Effector memory CD4-positive, alpha-beta T cell (primary cell): ENCODE measurements at regions not wholly inside any gene's neighbourhood (a gene's known extent, or its start where the extent isn't known, plus 50 kb on each side); places are given as distances from the start of the nearest gene placed in this dataset.

Experiments used
- DNase-seq, 3 donors: peaks; one replicate each; pipeline ENCODE4 v3.0.0-alpha.2; 2020
- H3K27ac ChIP-seq: 2 replicates; pipeline ENCODE4 v1.7.0; 2013; ENCODE audit warnings: mild to moderate bottlenecking, low read length, moderate library complexity; ENCODE audit not compliant: insufficient read depth, poor library complexity, severe bottlenecking
- H3K27me3 ChIP-seq: replicated peaks from 2 replicates; pipeline ENCODE4 v1.7.0; 2013; ENCODE audit warnings: mild to moderate bottlenecking, low read length; ENCODE audit not compliant: insufficient read depth, control insufficient read depth, poor library complexity, severe bottlenecking
- H3K36me3 ChIP-seq: 2 replicates; pipeline ENCODE4 v1.7.0; 2013; ENCODE audit warnings: mild to moderate bottlenecking, low read length, moderate library complexity; ENCODE audit not compliant: control insufficient read depth, insufficient read depth
- H3K4me1 ChIP-seq: 2 replicates; pipeline ENCODE4 v1.7.0; 2013; ENCODE audit warnings: low read length, mild to moderate bottlenecking; ENCODE audit not compliant: control insufficient read depth, insufficient read depth, poor library complexity, severe bottlenecking
- H3K4me3 ChIP-seq: 2 replicates; pipeline ENCODE4 v1.7.0; 2013; ENCODE audit warnings: low read length, low read depth, mild to moderate bottlenecking; ENCODE audit not compliant: insufficient read depth, poor library complexity, severe bottlenecking
- H3K9me3 ChIP-seq: 2 replicates; pipeline ENCODE4 v1.7.0; 2013; ENCODE audit warnings: mild to moderate bottlenecking, low read length, moderate library complexity; ENCODE audit not compliant: control insufficient read depth

DNA sequence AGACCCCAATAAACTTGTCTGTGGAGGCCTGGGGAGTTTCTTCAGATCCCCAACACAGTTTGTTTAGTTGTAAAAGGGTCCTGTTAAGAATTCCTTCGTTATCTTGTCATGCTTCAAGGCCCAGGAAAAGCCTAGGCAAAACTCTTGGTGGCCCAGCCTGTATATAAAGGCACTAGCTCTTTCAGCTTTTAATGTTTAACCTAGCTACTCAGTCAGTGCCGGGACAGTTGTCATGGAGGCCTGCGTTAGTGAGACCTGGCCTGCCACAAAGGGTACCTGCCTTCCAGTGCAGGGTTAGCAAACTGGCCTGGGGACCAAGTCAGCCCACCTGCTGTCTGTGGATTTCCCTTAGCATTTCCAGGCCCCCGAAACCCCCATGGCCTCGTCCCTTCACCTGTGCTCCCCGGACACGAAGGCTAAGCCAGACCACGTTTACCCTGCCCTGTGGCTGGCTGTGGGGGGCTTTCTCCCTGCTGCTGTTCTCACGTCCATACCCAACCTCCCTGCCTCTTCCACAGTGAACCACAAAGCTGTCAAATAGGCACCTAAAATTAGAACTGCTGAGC is 96.9 kb upstream of the PPP2R2D start:
- Histone ChIP-seq H3K27me3 (no peaks in the 10 kb centered on the region), H3K4me1 (no peaks in the 10 kb centered on the region), H3K36me3 (no peaks in the 10 kb centered on the region), H3K27ac (no peak overlapping the region), H3K9me3 (no peaks in the 10 kb centered on the region), H3K4me3 (no peak overlapping the region)
- no peak for DNase-seq

GRCh38 chr10:131804551-131805295 is 96.1 kb upstream of the PPP2R2D start:
- Histone ChIP-seq H3K27ac (no peak overlapping the region), H3K4me1 (no peaks in the 10 kb centered on the region), H3K36me3 (no peaks in the 10 kb centered on the region), H3K9me3 (no peaks in the 10 kb centered on the region), H3K27me3 (no peaks in the 10 kb centered on the region), H3K4me3 (no peak overlapping the region)
- no peak for DNase-seq

DNA sequence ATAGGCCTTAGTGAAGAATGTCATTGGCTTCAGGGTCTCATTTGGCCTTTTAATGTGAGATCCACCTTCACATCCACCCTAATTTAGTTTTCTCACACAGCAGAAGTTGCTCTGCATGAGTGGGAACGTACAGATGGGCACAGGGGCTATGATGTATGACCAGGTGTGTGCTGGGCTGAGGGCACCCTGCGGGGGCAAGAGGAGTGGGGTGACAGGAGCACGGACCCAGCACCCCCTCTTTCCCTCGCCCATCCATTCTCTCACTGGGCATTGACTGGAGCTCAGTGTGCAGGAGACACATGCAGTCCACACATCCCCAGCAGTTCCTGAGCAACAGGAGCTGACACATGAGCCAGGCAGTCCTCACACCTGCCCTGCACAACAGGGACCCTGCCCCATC is 95.1 kb upstream of the PPP2R2D start:
- Histone ChIP-seq H3K27ac (no peak overlapping the region), H3K27me3 (no peaks in the 10 kb centered on the region), H3K4me3 (no peak overlapping the region), H3K36me3 (no peaks in the 10 kb centered on the region), H3K9me3 (no peaks in the 10 kb centered on the region), H3K4me1 (no peaks in the 10 kb centered on the region)
- no peak for DNase-seq

DNA sequence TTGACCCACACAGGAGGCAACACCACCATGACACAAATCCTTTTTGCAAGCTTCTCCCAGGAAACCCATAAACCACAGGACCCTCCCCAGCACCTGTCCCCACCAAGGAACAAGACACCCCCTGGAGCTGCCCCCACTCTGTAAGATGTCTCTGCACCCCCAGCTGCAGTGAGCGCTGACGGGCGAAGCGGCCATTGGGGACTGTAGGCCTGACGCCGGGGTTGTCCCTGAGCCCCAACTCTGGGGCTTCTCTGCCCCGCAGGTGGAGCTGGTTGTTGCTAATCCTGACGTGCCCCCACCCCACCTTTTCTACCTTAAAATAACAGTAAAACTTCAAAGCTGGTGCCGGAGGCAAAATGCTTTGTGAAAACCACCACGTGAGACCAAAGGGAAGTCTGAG is 94.7 kb upstream of the PPP2R2D start:
- Histone ChIP-seq H3K27ac (no peak overlapping the region), H3K4me1 (no peaks in the 10 kb centered on the region), H3K27me3 (no peaks in the 10 kb centered on the region), H3K9me3 (no peaks in the 10 kb centered on the region), H3K36me3 (no peaks in the 10 kb centered on the region), H3K4me3 (no peak overlapping the region)
- DNase-seq = no peak

DNA sequence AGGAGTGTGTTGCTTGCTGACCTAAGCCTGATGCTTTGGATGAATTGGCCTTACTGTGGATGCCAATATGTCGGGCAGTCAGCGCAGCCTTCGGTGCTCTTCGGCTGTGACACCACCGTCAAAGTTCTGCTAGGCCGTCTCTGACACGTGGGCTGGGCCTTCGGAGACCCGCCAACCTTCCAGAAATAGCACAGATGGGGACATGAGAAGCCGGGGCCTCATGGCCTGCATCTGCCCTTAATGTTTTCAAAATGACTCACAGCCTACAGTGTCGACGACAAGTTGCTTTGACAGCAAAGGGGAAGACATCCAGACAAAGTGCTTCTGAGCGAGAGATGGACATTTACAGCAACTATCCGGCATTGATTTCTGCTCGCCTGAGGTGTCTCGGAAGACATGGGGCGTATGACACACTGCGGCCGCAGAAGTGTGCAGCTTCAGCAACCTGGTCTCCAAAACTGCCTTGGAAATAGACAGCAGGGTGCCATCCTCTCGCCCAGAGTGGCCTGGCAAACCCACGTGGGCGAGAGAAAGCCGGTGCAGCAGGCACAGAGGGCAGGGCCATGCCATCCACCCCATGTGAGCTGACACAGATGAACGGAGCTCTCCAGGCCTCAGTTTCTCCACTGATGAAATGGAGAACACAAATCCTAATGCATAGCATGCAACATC is 94.0 kb upstream of the PPP2R2D start:
- no peak for DNase-seq
- H3K9me3 ChIP-seq = no peaks in the 10 kb centered on the region
- H3K4me3 ChIP-seq = no peak overlapping the region
- H3K4me1 ChIP-seq = no peaks in the 10 kb centered on the region
- no peaks in the 10 kb centered on the region for H3K27me3 ChIP-seq
- H3K36me3 ChIP-seq = no peaks in the 10 kb centered on the region
- H3K27ac ChIP-seq = no peak overlapping the region

DNA sequence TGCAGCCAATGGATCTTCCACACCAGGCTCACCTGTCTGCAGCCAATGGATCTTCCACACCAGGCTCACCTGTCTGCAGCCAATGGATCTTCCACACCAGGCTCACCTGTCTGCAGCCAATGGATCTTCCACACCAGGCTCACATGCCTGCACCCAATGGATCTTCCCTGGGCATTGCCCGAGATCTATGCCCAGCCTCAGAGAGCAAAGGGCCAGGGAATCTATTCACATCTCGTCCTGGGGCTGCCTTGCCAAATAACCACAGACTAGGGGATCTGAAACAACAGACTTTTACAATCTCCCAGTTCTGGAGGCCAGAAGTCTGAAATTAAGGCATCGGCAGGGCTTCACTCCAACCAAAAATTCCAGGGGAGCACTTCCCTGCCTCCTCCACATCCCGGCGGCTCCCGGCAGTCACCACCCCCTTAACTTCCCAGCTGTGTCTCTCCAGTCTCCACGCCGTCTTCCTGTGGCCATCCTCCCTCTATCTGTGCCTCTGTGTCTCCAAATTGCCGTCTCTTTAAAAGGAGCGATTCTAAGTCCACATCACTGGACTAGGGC is 92.4 kb upstream of the PPP2R2D start:
- Histone ChIP-seq H3K4me3 (no peak overlapping the region), H3K36me3 (no peaks in the 10 kb centered on the region), H3K9me3 (no peaks in the 10 kb centered on the region), H3K4me1 (no peaks in the 10 kb centered on the region), H3K27me3 (no peaks in the 10 kb centered on the region), H3K27ac (no peak overlapping the region)
- DNase-seq = no peak

- Histone ChIP-seq H3K27ac (no peak overlapping the region), H3K27me3 (no peaks in the 10 kb centered on the region), H3K36me3 (no peaks in the 10 kb centered on the region), H3K4me1 (no peaks in the 10 kb centered on the region), H3K4me3 (no peak overlapping the region), H3K9me3 (no peaks in the 10 kb centered on the region)
- no peak for DNase-seq
Observed at GRCh38 chr10:131810036-131810804, 90.6 kb upstream of the PPP2R2D start.

DNA sequence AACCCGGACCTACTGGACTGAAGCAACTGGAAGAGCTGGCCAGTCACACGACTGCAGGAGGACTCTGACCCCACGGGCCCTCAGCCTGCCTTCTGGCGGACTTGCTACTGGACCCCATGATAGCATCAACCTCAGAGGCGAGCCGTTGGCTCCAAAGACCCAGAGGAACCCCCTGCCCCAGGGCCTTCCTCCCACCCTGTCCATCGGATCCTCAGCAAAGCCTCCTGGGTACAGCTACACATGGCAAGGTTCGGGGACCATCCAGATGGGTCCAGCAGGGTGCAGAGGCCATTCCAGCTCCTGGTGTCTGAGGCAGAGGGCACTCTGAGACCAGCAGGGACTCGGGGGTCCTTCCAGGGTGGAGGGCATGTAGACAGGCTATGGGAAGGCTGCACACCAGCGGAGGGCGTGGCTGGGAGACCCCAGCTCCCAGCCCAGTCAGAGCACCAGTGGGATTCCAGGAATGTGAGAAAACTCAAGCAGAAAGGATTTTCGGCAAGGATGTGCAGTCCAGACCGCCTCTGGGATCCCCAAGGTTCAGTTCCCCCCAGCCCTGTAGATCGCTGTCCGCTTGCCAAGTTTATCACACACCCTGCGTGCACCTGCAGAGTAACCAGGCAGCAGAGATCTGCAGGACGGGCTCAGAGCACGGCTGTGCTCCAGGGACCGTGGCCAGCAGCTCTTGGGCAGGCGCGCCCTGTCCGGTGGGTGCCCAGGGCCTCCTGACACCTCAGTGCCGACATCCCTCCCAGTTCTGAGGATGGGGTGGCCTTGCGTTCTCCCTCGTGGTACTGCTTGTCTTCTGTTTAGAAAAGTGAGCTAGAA is 89.8 kb upstream of the PPP2R2D start:
- H3K4me1 ChIP-seq = no peaks in the 10 kb centered on the region
- DNase-seq = no peak
- H3K9me3 ChIP-seq = no peaks in the 10 kb centered on the region
- no peaks in the 10 kb centered on the region for H3K27me3 ChIP-seq
- H3K27ac ChIP-seq = no peak overlapping the region
- H3K4me3 ChIP-seq = no peak overlapping the region
- no peaks in the 10 kb centered on the region for H3K36me3 ChIP-seq

DNA sequence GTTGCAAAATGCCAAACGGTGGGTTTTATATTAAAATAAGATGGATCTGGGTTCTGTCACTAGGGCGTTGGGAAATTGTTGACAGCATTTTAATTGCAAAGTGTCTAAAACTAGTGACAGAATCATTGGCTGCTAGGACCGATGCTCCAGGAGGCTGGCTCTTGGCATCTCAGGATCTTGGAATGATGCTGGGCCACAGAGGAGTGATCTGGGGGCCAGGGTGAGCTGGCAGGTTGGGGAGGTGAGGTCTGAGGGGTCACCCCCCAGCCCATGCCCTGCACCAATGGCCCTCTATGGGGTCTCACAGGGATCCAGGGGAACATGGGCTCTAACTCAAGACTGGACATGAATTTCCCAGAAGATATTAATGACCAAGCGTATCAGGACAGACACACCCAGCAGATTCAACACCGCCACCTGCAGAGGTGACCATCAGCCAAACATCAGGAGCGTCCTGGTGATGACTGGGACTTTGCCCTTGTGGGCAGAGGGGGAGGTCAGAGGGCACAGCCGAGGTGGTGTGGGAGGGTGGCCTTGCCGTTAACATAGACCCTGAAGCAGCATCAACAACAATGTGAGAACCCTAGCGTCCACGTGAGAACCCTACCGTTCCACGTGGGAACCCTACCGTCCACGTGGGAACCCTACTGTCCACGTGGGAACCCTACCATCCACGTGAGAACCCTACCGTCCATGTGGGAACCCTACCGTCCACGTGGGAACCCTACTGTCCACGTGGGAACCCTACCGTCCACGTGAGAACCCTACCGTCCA is 89.0 kb upstream of the PPP2R2D start:
- no peak overlapping the region for H3K4me3 ChIP-seq
- H3K4me1 ChIP-seq = no peaks in the 10 kb centered on the region
- H3K36me3 ChIP-seq = no peaks in the 10 kb centered on the region
- H3K9me3 ChIP-seq = no peaks in the 10 kb centered on the region
- H3K27ac ChIP-seq = no peak overlapping the region
- no peak for DNase-seq
- H3K27me3 ChIP-seq = no peaks in the 10 kb centered on the region
